K562 (cell line): ENCODE measurements at regions not wholly inside any gene's neighbourhood (a gene's known extent, or its start where the extent isn't known, plus 50 kb on each side); places are given as distances from the start of the nearest gene placed in this dataset.

Experiments used
- DDX20 ChIP-seq: fragments of 450-650 bp; IDR thresholded peaks from 2 replicates; pipeline ENCODE4 v1.6.1; 2016; ENCODE audit warnings: missing genetic modification characterization, low read depth, mild to moderate bottlenecking, missing compliant biosample characterization, moderate library complexity
- MIER1 ChIP-seq: fragments of 450-650 bp; IDR thresholded peaks from 2 replicates; pipeline ENCODE4 v1.6.1; 2016; ENCODE audit warnings: antibody characterized with exemption, mild to moderate bottlenecking, low read depth
- ZKSCAN1 ChIP-seq: fragments of 150-350 bp; IDR thresholded peaks from 2 replicates; pipeline ENCODE4 v1.6.1; 2016; ENCODE audit warnings: low read depth, low read length
- TF ChIP-seq, protein P1 (sequence below): fragments of 200-600 bp; sonication (generic); IDR thresholded peaks from one replicate; pipeline ENCODE4 v1.6.1; 2012; ENCODE audit warnings: mild to moderate bottlenecking, low read depth, low read length, inconsistent platforms

DNA sequence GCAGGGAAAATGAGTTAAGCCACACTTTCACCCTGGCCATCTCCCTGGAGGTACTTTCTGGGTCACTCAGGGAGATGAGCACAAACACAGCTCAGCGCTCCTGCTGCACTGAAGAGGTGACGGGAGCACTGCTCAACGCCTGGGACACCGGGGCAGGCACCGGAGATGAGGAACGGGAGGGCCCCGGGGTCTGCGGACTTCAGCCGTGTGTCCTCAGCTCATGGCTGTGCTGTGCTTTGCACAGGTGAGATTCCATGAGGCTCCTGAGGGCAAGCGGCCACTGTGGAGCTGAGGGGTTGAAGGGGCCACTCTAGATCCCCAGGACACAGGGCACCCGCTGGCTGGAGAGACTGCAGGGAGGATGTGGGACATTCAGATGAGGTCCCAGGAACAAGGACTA is 234.2 kb upstream of the EXOC2 start (continued):
- TF ChIP-seq, protein P1, sequence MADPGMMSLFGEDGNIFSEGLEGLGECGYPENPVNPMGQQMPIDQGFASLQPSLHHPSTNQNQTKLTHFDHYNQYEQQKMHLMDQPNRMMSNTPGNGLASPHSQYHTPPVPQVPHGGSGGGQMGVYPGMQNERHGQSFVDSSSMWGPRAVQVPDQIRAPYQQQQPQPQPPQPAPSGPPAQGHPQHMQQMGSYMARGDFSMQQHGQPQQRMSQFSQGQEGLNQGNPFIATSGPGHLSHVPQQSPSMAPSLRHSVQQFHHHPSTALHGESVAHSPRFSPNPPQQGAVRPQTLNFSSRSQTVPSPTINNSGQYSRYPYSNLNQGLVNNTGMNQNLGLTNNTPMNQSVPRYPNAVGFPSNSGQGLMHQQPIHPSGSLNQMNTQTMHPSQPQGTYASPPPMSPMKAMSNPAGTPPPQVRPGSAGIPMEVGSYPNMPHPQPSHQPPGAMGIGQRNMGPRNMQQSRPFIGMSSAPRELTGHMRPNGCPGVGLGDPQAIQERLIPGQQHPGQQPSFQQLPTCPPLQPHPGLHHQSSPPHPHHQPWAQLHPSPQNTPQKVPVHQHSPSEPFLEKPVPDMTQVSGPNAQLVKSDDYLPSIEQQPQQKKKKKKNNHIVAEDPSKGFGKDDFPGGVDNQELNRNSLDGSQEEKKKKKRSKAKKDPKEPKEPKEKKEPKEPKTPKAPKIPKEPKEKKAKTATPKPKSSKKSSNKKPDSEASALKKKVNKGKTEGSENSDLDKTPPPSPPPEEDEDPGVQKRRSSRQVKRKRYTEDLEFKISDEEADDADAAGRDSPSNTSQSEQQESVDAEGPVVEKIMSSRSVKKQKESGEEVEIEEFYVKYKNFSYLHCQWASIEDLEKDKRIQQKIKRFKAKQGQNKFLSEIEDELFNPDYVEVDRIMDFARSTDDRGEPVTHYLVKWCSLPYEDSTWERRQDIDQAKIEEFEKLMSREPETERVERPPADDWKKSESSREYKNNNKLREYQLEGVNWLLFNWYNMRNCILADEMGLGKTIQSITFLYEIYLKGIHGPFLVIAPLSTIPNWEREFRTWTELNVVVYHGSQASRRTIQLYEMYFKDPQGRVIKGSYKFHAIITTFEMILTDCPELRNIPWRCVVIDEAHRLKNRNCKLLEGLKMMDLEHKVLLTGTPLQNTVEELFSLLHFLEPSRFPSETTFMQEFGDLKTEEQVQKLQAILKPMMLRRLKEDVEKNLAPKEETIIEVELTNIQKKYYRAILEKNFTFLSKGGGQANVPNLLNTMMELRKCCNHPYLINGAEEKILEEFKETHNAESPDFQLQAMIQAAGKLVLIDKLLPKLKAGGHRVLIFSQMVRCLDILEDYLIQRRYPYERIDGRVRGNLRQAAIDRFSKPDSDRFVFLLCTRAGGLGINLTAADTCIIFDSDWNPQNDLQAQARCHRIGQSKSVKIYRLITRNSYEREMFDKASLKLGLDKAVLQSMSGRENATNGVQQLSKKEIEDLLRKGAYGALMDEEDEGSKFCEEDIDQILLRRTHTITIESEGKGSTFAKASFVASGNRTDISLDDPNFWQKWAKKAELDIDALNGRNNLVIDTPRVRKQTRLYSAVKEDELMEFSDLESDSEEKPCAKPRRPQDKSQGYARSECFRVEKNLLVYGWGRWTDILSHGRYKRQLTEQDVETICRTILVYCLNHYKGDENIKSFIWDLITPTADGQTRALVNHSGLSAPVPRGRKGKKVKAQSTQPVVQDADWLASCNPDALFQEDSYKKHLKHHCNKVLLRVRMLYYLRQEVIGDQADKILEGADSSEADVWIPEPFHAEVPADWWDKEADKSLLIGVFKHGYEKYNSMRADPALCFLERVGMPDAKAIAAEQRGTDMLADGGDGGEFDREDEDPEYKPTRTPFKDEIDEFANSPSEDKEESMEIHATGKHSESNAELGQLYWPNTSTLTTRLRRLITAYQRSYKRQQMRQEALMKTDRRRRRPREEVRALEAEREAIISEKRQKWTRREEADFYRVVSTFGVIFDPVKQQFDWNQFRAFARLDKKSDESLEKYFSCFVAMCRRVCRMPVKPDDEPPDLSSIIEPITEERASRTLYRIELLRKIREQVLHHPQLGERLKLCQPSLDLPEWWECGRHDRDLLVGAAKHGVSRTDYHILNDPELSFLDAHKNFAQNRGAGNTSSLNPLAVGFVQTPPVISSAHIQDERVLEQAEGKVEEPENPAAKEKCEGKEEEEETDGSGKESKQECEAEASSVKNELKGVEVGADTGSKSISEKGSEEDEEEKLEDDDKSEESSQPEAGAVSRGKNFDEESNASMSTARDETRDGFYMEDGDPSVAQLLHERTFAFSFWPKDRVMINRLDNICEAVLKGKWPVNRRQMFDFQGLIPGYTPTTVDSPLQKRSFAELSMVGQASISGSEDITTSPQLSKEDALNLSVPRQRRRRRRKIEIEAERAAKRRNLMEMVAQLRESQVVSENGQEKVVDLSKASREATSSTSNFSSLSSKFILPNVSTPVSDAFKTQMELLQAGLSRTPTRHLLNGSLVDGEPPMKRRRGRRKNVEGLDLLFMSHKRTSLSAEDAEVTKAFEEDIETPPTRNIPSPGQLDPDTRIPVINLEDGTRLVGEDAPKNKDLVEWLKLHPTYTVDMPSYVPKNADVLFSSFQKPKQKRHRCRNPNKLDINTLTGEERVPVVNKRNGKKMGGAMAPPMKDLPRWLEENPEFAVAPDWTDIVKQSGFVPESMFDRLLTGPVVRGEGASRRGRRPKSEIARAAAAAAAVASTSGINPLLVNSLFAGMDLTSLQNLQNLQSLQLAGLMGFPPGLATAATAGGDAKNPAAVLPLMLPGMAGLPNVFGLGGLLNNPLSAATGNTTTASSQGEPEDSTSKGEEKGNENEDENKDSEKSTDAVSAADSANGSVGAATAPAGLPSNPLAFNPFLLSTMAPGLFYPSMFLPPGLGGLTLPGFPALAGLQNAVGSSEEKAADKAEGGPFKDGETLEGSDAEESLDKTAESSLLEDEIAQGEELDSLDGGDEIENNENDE, result no peak
- TF ChIP-seq ZKSCAN1 (no peak), MIER1 (no peak), DDX20 (tag) (no peak)
- TF ChIP-seq, all 486 proteins: peak for 0
